Upper lobe of right lung (tissue), 1 donor: ENCODE measurements at regions not wholly inside any gene's neighbourhood (a gene's known extent, or its start where the extent isn't known, plus 50 kb on each side); places are given as distances from the start of the nearest gene placed in this dataset.

Experiments
- ATAC-seq: fragments of 200-7000 bp; cut with Tn5 transposase; one replicate; pipeline ENCODE4 v1.9.1; 2020; ENCODE audit warnings: mild to moderate bottlenecking, moderate library complexity
- DNase-seq: peaks from one replicate; pipeline ENCODE4 v3.0.0-alpha.2; 2020
- H3K27ac ChIP-seq: fragments of 200-600 bp; one replicate; pipeline ENCODE4 v1.8.0; 2022
- H3K27me3 ChIP-seq: fragments of 200-600 bp; one replicate; pipeline ENCODE4 v1.8.0; 2022; ENCODE audit warnings: mild to moderate bottlenecking
- H3K36me3 ChIP-seq: fragments of 200-600 bp; one replicate; pipeline ENCODE4 v1.8.0; 2022
- H3K4me1 ChIP-seq: fragments of 200-600 bp; one replicate; pipeline ENCODE4 v1.8.0; 2022
- H3K4me3 ChIP-seq: fragments of 200-600 bp; one replicate; pipeline ENCODE4 v1.8.0; 2022; ENCODE audit warnings: mild to moderate bottlenecking
- H3K9me3 ChIP-seq: fragments of 200-600 bp; one replicate; pipeline ENCODE4 v1.8.0; 2022
- intact Hi-C: fragments of 100-400 bp; cut with DNase I; formaldehyde crosslinking; loops from one replicate; pipeline ENCODE4 v1.11.0; 2022
- TF ChIP-seq, protein P1 (sequence below): fragments of 200-600 bp; IDR thresholded peaks from one replicate; pipeline ENCODE4 v1.8.0; 2022; ENCODE audit warnings: antibody characterized with exemption
- donor health status: DM: no; HTN: yes; CAD: no; lungs with severe emphysema.

- no peaks in the 10 kb centered on the region for H3K4me1 ChIP-seq
- intact Hi-C loops: no loop called here
Measured at GRCh38 chr2:225156853-225157451, 114.7 kb upstream of the DOCK10 start.

DNA sequence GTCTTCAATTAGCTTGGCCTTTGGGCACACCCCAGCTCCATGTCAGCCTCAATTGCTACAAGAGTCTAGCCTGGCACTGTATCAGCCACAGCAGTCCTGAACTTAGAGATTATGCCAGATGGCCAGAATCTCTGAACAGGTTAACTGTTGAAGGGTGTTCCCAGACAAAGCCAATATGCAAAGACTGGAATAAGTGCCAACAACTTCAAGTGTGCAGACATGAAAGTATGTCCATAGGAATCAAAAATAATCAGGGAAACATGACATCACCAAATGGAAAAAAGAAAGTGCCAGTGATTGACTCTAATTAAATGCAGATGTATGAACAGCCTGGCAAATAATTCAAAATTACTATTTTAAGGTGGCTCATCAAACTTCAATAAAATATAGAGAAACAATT, 98.5 kb upstream of the DOCK10 start:
- no peak overlapping the region for H3K4me3 ChIP-seq
- TF ChIP-seq, protein P1, sequence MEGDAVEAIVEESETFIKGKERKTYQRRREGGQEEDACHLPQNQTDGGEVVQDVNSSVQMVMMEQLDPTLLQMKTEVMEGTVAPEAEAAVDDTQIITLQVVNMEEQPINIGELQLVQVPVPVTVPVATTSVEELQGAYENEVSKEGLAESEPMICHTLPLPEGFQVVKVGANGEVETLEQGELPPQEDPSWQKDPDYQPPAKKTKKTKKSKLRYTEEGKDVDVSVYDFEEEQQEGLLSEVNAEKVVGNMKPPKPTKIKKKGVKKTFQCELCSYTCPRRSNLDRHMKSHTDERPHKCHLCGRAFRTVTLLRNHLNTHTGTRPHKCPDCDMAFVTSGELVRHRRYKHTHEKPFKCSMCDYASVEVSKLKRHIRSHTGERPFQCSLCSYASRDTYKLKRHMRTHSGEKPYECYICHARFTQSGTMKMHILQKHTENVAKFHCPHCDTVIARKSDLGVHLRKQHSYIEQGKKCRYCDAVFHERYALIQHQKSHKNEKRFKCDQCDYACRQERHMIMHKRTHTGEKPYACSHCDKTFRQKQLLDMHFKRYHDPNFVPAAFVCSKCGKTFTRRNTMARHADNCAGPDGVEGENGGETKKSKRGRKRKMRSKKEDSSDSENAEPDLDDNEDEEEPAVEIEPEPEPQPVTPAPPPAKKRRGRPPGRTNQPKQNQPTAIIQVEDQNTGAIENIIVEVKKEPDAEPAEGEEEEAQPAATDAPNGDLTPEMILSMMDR: no peak
- intact Hi-C loops: no loop called here
- H3K27ac ChIP-seq: no peak overlapping the region
- no peak for ATAC-seq
- H3K9me3 ChIP-seq: no peaks in the 10 kb centered on the region
- DNase-seq: no peak
- H3K4me1 ChIP-seq: no peaks in the 10 kb centered on the region
- no peaks in the 10 kb centered on the region for H3K36me3 ChIP-seq
- no peaks in the 10 kb centered on the region for H3K27me3 ChIP-seq

More at GRCh38 chr2:225156853-225157451, 114.7 kb upstream of the DOCK10 start:
- Histone ChIP-seq H3K4me3 (no peak overlapping the region), H3K36me3 (no peaks in the 10 kb centered on the region), H3K9me3 (no peaks in the 10 kb centered on the region), H3K27ac (no peak overlapping the region), H3K27me3 (no peaks in the 10 kb centered on the region)
- TF ChIP-seq, protein P1: no peak
- DNase-seq (no peak), ATAC-seq (no peak)

- intact Hi-C loops: no loop called here
- no peaks in the 10 kb centered on the region for H3K27me3 ChIP-seq
- ATAC-seq (no peak), DNase-seq (no peak)
- H3K4me1 ChIP-seq: no peaks in the 10 kb centered on the region
- no peaks in the 10 kb centered on the region for H3K36me3 ChIP-seq
- no peak overlapping the region for H3K27ac ChIP-seq
- H3K9me3 ChIP-seq: no peaks in the 10 kb centered on the region
- no peak overlapping the region for H3K4me3 ChIP-seq
- TF ChIP-seq, protein P1: no peak
Measured at GRCh38 chr2:225137971-225138370, 95.7 kb upstream of the DOCK10 start.

DNA sequence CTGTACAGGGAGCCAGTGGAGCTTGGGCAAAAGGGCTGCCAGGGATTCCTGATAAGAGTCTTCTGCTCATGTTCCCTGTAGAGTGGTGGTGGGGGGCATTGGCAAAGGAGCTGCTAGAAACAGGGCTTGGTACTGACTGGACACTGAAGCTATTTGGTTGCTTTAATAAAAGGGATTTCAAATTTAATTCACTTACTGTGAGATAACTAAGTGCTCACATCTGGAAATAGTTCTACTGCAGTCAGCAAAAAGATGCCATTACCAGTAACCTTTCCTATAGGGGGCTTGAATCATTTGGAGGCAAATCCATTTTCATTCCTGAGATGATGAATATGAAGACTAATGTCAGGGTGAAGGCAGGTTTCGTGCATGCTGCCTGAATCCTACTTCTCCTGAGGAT, 94.3 kb upstream of the DOCK10 start:
- DNase-seq (no peak), ATAC-seq (no peak)
- H3K27ac ChIP-seq: no peak overlapping the region
- H3K36me3 ChIP-seq: no peaks in the 10 kb centered on the region
- intact Hi-C loops: no loop called here
- H3K9me3 ChIP-seq: no peaks in the 10 kb centered on the region
- no peaks in the 10 kb centered on the region for H3K27me3 ChIP-seq
- TF ChIP-seq, protein P1: no peak
- no peaks in the 10 kb centered on the region for H3K4me1 ChIP-seq
- H3K4me3 ChIP-seq: no peak overlapping the region

DNA sequence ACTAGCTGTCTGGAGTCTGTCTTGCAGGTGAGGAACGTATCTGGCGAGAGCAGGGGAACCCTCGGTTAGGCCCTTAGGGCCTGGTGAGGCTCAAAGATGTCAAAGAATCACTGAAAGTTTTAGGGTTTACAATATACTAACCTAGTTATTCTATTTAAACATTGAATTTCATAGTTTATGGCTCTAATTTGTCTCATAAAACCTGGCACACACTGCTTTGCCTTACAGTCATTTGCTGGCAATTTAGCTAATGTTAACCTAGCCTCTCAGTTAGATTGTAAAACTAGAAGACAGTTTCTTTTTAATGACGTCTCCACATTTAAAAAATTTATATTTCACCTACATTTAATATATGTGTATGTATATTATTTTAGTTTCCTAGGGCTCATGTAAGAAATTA, 89.6 kb upstream of the DOCK10 start:
- Histone ChIP-seq H3K4me1 (no peaks in the 10 kb centered on the region), H3K27ac (no peak overlapping the region), H3K4me3 (no peak overlapping the region), H3K36me3 (no peaks in the 10 kb centered on the region), H3K9me3 (no peaks in the 10 kb centered on the region), H3K27me3 (no peaks in the 10 kb centered on the region)
- ATAC-seq (no peak), DNase-seq (no peak)
- TF ChIP-seq, protein P1: no peak
- intact Hi-C loops: no loop called here

DNA sequence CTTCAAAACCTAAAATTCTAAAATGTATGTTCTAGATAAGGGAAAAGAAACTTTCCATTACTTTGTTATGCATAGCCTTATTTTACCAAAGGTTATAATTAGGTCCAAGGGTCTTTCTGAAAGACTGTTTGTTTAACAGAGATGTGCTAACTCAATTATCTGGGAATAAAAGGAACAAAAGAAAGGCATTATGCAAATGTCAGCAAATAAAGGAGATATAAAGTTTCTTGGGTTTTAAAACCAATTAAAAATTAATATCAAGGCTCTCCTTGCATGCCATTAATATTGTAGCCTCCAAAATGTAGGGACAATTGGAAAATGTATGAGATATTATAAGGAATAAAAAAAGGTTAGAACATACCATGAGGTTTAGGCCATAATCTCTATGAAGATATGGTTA, 87.8 kb upstream of the DOCK10 start:
- H3K27ac ChIP-seq: no peak overlapping the region
- intact Hi-C loops: no loop called here
- no peak for ATAC-seq

More for the DNA sequence above, 87.8 kb upstream of the DOCK10 start:
- H3K27me3 ChIP-seq: no peaks in the 10 kb centered on the region
- DNase-seq: no peak
- no peaks in the 10 kb centered on the region for H3K9me3 ChIP-seq
- H3K4me3 ChIP-seq: no peak overlapping the region
- no peaks in the 10 kb centered on the region for H3K36me3 ChIP-seq
- no peaks in the 10 kb centered on the region for H3K4me1 ChIP-seq
- TF ChIP-seq, protein P1: no peak
